Uterus (tissue), 2 donors: ENCODE measurements at regions not wholly inside any gene's neighbourhood (a gene's known extent, or its start where the extent isn't known, plus 50 kb on each side); places are given as distances from the start of the nearest gene placed in this dataset.

ENCODE experiments used
- CTCF ChIP-seq, 4 experiments: fragments of 200-600 bp in 2 of 4; fragments of 450-650 bp in 2 of 4; sonication (generic) in 2 of 4; IDR thresholded peaks; one replicate each; pipeline ENCODE4 v1.5.1; 2016 to 2019; ENCODE audit warnings: antibody characterized with exemption in 4 of 4, mild to moderate bottlenecking in 2 of 4, moderate library complexity in 1 of 4
- POLR2A ChIP-seq, 2 donors: fragments of 450-650 bp; IDR thresholded peaks; one replicate each; pipeline ENCODE4 v1.6.1; 2016; ENCODE audit warnings: antibody characterized with exemption in 2 of 2, mild to moderate bottlenecking in 1 of 2, moderate library complexity in 1 of 2

DNA sequence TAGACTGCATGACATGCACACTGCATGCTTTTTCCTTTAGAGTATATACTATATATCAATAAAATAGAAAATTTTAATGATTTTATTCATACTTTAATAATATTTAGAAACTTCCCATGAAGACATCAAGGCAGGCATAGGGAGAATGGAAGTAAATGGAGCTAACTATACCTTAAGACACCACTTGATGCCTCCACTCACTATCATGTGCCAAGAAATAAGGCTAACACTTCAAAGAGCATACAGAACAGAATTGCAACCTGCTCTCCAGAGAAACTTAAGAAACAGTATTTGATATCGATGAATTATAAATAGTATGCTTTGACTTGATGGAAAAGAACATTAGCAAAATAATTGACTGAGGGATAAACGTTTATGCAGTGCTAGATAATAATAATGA, 192.6 kb upstream of the MBNL1 start:
- TF ChIP-seq POLR2A (IDR thresholded peaks at IDR 0.05) (no peak), CTCF (IDR thresholded peaks at IDR 0.05) (no peak)
